Stimulated activated CD4-positive, alpha-beta T cell treated with anti-CD3 and anti-CD28 coated beads, Interleukin-2, amount 100 ng/mL, for 24 hours (primary cell): ENCODE measurements at regions not wholly inside any gene's neighbourhood (a gene's known extent, or its start where the extent isn't known, plus 50 kb on each side); places are given as distances from the start of the nearest gene placed in this dataset.
"Not testable (repeated sequence)": the region's sequence is repeated elsewhere in the genome, so short reads cannot be mapped to it uniquely, and the experiment has no call there.

ENCODE experiments used
- DNase-seq, 2 donors: peaks; one replicate each; pipeline ENCODE4 v3.0.0-alpha.2; 2020

DNA sequence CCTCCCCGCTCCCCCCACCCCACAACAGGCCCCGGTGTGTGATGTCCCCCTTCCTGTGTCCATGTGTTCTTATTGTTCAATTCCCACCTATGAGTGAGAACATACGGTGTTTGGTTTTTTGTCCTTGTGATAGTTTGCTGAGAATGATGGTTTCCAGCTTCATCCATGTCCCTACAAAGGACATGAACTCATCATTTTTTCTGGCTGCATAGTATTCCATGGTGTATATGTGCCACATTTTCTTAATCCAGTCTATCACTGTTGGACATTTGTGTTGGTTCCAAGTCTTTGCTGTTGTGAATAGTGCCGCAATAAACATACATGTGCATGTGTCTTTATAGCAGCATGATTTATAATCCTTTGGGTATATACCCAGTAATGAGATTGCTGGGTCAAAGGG is 104.3 kb downstream of the MTPN start:
- DNase-seq, result not testable (repeated sequence)

DNA sequence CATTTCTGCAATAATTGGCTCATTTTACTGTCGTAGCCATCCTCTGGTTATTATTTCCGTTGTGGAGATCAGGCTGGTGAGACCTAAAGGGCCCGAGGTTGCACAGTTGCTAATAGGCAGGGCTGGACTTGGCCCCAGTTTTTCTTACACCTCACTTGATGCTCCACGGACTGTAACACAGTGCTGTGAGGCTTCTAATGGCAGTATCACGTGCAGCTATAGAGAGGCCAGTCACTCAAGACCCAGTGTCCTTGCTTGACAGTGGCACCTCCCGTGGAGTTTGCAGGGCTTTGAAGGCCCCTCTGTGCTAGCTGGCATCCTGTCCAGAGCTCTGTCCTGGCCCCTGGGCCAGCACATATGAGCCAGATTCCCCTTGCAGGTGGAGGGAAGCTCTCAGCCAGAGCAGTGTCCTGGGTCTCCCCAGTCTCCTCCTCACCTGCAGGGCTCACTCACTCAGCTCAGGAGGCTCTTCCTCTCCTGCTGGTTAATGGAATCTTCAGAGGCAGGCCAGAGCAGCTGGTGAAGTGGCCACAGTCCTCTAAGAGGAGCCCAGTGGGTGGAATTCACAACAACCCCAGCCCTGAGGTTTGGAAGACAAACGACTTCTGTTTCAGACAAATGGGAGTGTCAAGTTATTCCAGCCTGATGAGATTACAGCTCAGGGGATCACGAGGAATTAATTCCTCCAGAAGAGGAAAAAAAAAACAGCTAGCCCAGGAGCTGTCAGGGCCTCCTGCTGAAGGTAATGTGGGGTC is 114.2 kb upstream of the FAM180A start:
- DNase-seq, result no peak

- no peak for DNase-seq
Measured at GRCh38 chr7:135859538-135859937, 110.9 kb upstream of the FAM180A start.

DNA sequence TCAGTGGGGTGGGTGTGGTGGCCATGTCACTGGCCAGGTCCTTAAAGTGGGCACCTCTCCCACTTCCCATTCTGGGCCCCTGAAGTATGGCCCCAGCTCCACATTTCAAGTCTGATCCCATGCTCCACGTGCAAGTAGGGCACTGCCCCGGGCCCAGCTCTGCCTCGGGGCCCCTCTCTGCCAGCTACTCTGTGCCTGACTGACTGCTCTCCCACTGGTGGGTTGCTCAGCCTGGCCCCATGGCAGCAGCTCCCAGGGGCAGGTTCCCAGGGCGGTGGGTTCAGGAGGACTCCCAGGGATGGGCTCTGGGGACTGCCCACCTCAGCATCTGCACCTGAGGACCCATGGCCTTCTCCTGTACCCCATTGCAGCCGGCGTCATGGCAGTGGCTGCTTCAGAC is 110.2 kb upstream of the FAM180A start:
- DNase-seq, result no peak

- DNase-seq, result no peak
Measured at GRCh38 chr7:135858379-135858778, 109.8 kb upstream of the FAM180A start.

DNA sequence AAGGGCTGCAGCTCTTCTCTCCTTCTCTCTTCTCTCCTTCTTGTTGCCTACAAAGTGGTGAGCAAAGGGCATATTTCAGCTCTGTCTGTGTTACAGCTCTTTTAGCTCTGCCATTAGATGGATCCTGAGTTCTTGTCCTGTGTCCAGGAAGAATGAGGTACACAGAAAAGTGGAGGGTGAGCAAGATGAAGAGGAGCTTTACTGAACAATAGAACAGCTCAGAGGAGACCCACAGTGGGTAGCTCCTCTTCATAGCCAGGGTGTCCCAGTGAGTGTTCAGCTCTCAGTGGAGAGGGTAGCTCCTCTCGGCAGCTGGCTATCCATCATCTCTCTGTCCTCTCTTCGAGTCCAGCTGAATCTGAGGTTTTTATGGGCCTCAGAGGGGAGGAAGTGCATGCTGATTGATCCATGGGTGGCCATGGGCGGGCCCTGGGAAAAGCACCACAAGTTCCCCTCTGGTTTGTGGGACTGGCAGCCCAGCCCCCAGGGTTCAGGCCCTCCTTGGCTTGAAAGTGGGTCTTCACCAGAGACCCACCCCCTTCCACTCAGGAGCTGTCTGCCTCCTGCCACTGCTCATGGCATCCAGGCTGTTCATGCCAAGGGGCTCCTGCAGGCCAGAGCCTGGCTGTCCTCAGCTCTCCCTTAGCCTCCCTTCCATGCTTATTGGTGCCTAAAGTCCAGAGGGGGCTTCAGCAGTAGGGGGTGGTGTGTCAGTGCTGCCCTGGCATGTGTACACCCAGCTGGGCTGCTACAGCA is 109.1 kb upstream of the FAM180A start:
- no peak for DNase-seq

- no peak for DNase-seq
Measured at GRCh38 chr7:135856356-135857144, 107.9 kb upstream of the FAM180A start.

GRCh38 chr7:135855846-135856245 is 107.2 kb upstream of the FAM180A start:
- DNase-seq, result no peak

DNA sequence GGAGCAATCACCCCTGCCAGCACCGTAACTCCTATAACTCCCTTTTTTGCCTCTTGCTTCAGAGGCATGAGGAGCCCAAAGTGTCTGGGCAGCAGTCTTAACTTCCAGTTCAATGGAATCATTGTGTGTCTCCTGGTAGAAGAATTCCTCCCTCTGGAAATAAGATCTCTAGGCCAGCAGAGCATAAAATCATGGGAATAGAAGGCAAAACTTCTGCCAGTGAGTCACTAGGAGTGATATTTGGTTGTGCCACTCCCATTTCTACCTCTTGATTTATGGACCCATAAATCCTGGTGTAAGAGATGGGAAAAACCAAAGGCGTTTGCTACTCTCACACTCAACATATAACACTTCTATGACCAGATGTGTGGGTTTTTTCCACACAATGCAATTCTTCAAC is 104.9 kb upstream of the FAM180A start:
- no peak for DNase-seq

GRCh38 chr7:135853008-135853407 is 104.4 kb upstream of the FAM180A start:
- DNase-seq, result no peak

DNA sequence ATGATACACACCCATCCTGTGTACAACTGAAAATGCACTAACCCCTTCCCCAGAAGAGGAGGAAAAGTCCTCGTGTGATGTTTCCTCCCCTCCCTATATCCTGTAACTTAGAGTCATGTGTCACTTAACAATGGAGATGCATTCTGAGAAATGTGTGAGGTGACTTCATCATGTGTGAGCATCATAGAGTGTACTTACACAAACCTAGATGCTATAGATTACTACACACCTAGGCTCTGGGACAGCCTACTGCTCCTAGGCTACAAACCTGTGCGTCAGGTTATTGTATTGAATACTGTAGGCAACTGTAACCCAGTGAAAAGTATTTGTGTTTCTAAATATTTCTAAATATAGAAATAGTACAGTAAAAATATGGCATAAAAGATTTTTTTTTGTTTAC is 98.6 kb upstream of the FAM180A start:
- DNase-seq, result no peak

DNA sequence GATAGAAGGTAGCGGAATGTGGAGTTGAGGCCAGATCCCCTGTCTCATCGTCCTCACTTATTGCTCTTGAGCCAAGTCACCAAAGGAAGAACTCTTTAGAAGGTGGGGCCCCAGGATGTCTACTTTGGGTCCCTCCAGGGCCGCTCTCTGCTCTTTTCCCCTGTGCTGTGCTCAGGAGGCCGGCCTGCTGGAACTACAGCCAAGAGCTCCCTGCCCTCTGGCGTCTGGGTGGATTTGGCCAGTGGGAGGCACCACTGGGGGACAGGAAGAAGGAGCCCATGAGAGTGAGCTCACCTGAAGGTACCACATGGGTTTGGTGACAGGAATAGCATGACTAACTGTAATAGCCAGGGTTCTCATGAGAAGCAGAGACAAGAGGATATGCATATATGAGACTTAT is 97.7 kb upstream of the FAM180A start:
- no peak for DNase-seq

GRCh38 chr7:135845415-135846075 is 96.9 kb upstream of the FAM180A start:
- no peak for DNase-seq

GRCh38 chr7:135844903-135845302 is 96.3 kb upstream of the FAM180A start:
- DNase-seq, result no peak

- no peak for DNase-seq
Measured at GRCh38 chr7:135843214-135843613, 94.6 kb upstream of the FAM180A start.

DNA sequence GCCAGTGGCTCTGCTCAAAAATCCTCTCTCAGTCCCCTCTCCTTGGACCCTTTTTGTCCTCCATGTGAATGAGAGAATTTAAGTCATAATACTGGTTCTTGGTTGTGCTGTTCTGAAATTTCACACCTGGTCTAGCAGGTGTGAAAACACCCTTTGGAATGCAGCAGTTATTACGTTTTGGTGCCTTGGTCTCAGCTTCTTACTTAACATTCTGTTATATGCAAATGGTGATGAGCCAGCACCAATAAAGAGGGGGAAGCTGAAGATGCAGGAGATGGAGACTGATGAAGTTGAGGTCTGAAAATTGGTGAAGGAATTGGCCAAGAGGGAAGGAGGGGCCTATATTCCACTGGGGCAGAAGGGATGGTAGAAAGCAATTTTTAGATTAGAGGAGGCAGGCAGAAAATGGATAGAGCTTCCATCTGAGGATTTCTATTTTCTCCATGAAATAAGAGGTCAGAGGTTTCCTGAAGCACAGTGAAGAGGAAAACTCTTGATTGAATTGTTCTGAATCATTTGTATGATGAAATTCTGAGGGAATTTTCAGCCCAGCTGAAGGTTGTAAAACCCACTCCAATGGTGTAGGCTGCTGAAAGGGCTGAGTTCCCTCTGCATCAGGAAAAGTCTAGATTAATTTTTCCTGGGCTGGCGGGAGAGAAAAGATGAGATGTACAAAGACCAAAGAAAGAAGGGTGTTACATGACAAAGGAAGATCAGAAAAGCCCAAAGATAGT is 94.0 kb upstream of the FAM180A start:
- no peak for DNase-seq

- no peak for DNase-seq
Measured at GRCh38 chr7:135840591-135840990, 92.0 kb upstream of the FAM180A start.

- no peak for DNase-seq
Measured at GRCh38 chr7:135837675-135838074, 89.1 kb upstream of the FAM180A start.

- no peak for DNase-seq
Measured at GRCh38 chr7:135834266-135834665, 85.7 kb upstream of the FAM180A start.

DNA sequence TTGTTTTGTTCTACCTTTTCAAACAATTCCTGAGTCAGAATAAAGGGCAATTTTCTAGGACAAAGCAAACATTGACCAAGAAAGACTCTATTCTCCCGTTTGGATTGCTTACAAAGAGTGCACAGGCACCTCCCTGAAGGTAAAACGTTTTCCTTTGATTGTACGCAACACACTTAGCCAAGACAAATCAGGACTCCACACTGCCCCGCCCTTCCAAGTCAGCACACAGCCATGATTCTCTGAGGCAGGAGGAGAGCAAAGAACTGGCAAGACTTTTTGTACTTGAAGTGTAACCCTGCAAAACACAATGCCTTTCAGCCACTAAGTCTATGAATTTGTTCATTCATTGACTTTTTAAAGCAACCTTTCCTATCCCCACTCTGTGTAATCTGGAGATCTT is 85.0 kb upstream of the FAM180A start:
- DNase-seq, result no peak

GRCh38 chr7:135831455-135832195 is 83.0 kb upstream of the FAM180A start:
- DNase-seq, result no peak

DNA sequence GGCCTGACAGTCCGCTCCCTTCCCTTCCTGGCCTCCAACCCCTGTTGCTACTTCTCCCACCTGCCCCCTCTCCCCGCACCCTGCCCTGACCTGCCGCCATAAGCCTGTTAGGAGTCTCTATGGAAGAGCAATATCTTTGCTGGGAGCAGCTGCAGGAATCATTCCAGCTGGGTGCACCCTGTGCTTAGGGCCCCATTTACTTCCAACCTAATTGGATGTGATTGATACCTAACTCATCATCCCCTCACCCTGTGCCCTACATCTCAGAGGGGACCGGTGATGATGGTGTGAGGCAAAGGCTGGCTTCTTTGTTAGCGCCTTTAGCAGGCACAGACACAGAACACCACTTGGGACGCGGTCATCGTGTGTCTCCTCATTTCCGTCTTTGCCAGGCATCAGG is 80.0 kb upstream of the FAM180A start:
- no peak for DNase-seq
